GM12864 (cell line): ENCODE measurements at regions not wholly inside any gene's neighbourhood (a gene's known extent, or its start where the extent isn't known, plus 50 kb on each side); places are given as distances from the start of the nearest gene placed in this dataset.
"Not testable (repeated sequence)": the region's sequence is repeated elsewhere in the genome, so short reads cannot be mapped to it uniquely, and the experiment has no call there.

Experiments
- DNase-seq: peaks from one replicate; pipeline ENCODE4 v3.0.0-alpha.2; 2011; ENCODE audit warnings: low read depth
- H3K4me3 ChIP-seq: 2 replicates; pipeline ENCODE4 v1.5.1; 2011; ENCODE audit warnings: mild to moderate bottlenecking, low read depth, low read length, control low read depth
- CTCF ChIP-seq: IDR thresholded peaks from 2 replicates; pipeline ENCODE4 v1.5.1; 2011; ENCODE audit warnings: low read depth, mild to moderate bottlenecking, moderate library complexity, low read length, control low read depth, inconsistent platforms; ENCODE audit errors: missing control alignments

DNA sequence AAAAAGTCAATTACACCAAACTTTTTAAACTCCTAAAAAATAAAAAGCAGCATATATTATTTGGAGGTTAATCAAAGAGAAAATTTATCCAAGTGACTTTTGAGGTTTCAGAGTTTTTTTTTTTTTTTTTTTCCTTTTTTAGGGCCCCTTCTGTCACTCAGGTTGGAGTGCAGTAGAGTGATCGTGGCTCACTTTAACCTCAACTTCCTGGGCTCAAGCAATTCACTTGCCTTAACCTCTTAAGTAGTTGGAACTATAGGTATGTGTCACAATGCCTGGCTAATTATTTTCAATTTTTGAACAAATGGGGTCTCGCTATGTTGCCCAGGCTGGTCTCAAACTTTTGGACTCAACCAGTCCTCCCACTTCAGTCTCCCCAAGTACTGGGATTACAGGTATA lies 241.7 kb upstream of the HSFY2 start:
- H3K4me3 ChIP-seq, result no peak overlapping the region
- DNase-seq, result no peak
- no peak for TF ChIP-seq CTCF

GRCh38 chrY:19012985-19013384 lies 239.4 kb upstream of the HSFY2 start:
- TF ChIP-seq CTCF, result no peak
- DNase-seq, result no peak
- no peak overlapping the region for H3K4me3 ChIP-seq

DNA sequence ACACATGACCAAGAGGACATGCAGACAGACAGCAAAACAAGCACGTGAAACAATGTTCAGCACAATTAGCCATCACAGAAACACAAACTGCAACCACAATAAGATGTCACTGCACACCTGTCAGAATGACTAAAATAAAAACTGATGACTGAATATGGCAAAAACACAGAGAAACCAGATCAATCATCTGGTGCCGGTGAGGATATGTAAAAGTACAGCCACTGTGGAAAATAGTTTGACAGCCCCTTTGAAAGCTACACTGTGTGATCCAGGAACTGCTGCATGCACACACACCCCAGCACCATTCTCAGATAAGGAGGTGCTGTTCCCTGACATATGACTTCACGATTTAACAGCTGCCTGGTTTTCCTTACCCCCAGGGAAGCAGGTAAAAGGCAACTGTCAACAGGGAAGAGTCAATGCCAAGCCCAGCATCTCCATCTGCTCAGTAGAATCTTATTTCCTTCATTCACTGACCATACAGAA lies 238.1 kb upstream of the HSFY2 start:
- no peak for TF ChIP-seq CTCF
- H3K4me3 ChIP-seq, result no peak overlapping the region
- DNase-seq, result no peak

GRCh38 chrY:19006234-19006633 lies 232.7 kb upstream of the HSFY2 start:
- no peak for TF ChIP-seq CTCF
- DNase-seq, result no peak
- H3K4me3 ChIP-seq, result no peak overlapping the region

- no peak for DNase-seq
- TF ChIP-seq CTCF, result no peak
- no peak overlapping the region for H3K4me3 ChIP-seq
These were observed 232.0 kb upstream of the HSFY2 start for GRCh38 chrY:19005579-19005978.

DNA sequence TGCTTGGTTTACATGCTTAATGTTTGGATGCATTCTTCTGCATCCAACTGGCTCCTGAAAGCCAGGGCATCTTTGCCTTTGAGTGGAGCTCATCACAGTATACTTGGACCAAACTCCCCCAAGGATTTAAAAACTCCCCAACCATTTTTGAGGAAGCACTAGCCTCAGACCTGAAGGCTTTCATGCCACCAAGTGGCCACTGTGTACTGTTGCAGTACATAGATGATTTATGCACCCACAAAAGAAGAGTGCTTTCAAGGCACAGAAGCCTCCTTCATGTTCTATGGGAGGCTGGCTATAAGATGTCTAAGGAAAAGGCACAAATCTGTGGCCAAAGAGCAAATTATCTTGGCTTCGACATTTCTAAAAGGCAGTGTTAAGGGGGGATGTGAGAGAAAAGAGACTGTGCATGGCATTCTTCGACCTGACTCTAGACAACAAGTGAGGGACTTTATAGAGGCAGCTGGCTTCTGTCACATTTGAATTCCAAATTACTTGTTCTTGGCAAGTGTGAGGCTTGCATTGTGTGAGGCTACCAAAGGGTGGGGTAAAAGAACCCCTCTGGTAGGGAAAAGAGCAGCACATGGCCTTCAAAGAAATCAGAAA lies 224.2 kb upstream of the HSFY2 start:
- H3K4me3 ChIP-seq, result no peak overlapping the region
- no peak for DNase-seq
- no peak for TF ChIP-seq CTCF

DNA sequence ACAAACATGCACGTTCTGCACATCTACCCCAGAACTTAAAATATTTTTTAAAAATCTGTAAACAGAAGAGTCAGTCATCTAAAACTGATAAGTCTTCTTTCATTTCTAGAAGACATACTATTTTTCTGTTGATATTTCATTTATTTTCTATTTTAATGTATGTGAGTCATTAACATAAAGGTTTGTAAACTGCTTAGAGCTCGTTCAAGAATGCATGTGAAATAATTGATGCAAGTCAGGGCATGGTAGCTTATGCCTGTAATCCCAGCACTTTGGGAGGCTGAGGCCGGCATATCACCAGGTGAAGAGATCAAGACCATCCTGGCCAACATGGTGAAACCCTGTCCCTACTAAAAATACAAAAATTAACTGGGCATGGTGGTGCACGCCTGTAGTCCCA lies 219.9 kb upstream of the HSFY2 start:
- H3K4me3 ChIP-seq, result no peak overlapping the region
- TF ChIP-seq CTCF, result no peak
- no peak for DNase-seq

DNA sequence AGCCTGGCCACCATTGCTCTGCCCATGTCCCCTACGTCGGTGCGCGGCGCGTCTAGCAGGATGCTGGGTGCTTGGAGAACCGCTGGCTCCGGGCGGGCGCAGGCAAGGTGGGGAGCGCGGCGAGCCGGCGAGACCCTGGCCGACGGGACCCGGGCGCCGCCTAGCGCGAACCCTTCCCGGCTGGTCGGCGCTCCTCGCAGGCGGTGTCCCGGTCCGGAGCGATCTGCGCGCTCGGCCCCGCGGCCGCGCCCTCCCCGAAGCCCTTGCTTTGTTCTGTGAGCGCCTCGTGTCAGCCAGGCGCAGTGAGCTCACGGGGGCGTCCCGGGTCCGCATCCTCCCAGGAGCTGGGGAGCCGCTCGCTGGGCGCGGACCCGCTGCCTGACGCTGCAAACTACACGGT lies 219.1 kb upstream of the HSFY2 start:
- H3K4me3 ChIP-seq, DNase-seq: not testable (repeated sequence)
